Ascending aorta (tissue), 2 donors: ENCODE measurements at regions not wholly inside any gene's neighbourhood (a gene's known extent, or its start where the extent isn't known, plus 50 kb on each side); places are given as distances from the start of the nearest gene placed in this dataset.
"Not testable (repeated sequence)": the region's sequence is repeated elsewhere in the genome, so short reads cannot be mapped to it uniquely, and the experiment has no call there.

Experiments
- DNase-seq, 2 donors: peaks; one replicate each; pipeline ENCODE4 v3.0.0-alpha.2; 2019; ENCODE audit warnings: low spot score in 2 of 2
- H3K27ac ChIP-seq, 2 donors: fragments of 200-600 bp; sonication (generic); one replicate each; pipeline ENCODE4 v1.5.1; 2016 to 2017; ENCODE audit warnings: mild to moderate bottlenecking in 1 of 2
- H3K27me3 ChIP-seq: fragments of 200-600 bp; sonication (generic); one replicate; pipeline ENCODE4 v1.5.1; 2017
- H3K36me3 ChIP-seq, 2 donors: fragments of 200-600 bp; sonication (generic); one replicate each; pipeline ENCODE4 v1.5.1; 2016
- H3K4me1 ChIP-seq, 2 donors: fragments of 200-600 bp; sonication (generic); one replicate each; pipeline ENCODE4 v1.5.1; 2016 to 2017; ENCODE audit warnings: mild to moderate bottlenecking in 1 of 2
- H3K4me3 ChIP-seq, 2 donors: fragments of 200-600 bp; sonication (generic); one replicate each; pipeline ENCODE4 v1.5.1; 2016 to 2017; ENCODE audit warnings: mild to moderate bottlenecking in 1 of 2
- H3K9me3 ChIP-seq, 2 donors: fragments of 200-600 bp; sonication (generic); one replicate each; pipeline ENCODE4 v1.5.1; 2016
- intact Hi-C: fragments of 100-400 bp; cut with DNase I; formaldehyde crosslinking; loops from one replicate; pipeline ENCODE4 v1.15.1; 2023
- TF ChIP-seq, protein P1 (sequence below), 3 experiments: fragments of 200-600 bp in 2 of 3; fragments of 450-650 bp in 1 of 3; sonication (generic) in 2 of 3; IDR thresholded peaks; one replicate each; pipeline ENCODE4 v1.5.1; 2016 to 2019; ENCODE audit warnings: antibody characterized with exemption in 3 of 3, mild to moderate bottlenecking in 1 of 3, moderate library complexity in 1 of 3

DNA sequence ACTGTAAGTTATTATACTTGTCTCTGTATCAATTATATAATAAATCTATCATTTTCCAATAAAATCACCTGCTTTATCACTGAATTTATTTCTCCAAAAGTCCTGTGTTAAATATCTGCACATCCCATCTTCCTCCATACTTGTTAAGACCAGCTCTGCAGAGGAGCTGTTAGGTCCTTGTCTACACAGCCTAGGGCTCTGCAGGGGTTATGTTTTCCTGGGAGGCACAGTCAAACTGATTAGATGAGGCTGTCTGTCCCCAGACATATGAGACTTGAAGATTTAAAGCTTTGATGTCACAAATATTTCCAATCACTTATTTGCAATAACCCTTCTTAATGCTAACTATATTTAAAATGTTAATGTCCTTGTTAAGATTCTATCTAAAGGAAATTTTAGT is 446.8 kb downstream of the TRAM1L1 start:
- no peaks in the 10 kb centered on the region for H3K9me3 ChIP-seq
- H3K27ac ChIP-seq, result no peak overlapping the region
- H3K36me3 ChIP-seq, result no peaks in the 10 kb centered on the region
- H3K27me3 ChIP-seq, result no peaks in the 10 kb centered on the region
- intact Hi-C loops, result no loop called here
- no peak overlapping the region for H3K4me3 ChIP-seq
- TF ChIP-seq, protein P1, sequence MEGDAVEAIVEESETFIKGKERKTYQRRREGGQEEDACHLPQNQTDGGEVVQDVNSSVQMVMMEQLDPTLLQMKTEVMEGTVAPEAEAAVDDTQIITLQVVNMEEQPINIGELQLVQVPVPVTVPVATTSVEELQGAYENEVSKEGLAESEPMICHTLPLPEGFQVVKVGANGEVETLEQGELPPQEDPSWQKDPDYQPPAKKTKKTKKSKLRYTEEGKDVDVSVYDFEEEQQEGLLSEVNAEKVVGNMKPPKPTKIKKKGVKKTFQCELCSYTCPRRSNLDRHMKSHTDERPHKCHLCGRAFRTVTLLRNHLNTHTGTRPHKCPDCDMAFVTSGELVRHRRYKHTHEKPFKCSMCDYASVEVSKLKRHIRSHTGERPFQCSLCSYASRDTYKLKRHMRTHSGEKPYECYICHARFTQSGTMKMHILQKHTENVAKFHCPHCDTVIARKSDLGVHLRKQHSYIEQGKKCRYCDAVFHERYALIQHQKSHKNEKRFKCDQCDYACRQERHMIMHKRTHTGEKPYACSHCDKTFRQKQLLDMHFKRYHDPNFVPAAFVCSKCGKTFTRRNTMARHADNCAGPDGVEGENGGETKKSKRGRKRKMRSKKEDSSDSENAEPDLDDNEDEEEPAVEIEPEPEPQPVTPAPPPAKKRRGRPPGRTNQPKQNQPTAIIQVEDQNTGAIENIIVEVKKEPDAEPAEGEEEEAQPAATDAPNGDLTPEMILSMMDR (IDR thresholded peaks at IDR 0.05), result no peak
- no peaks in the 10 kb centered on the region for H3K4me1 ChIP-seq
- no peak for DNase-seq

DNA sequence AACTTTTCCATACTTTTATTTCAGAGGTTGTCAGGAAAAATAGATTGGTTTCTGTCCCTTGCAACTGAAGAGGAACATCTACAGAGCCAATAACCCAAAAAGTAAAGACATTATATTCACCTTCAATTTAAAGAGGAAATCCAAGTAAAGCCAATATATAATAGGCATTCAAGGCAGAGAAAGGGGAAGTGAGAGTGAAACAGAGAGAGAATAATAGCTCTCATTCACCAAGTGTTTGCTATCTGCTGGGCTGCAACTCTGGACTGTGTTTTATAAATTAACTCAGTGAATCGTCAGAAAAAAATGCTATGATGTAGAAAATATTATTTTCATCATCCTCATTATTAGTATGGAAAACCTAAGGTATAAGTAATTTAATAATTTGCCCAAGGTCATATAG is 448.5 kb downstream of the TRAM1L1 start:
- no peaks in the 10 kb centered on the region for H3K27me3 ChIP-seq
- intact Hi-C loops, result no loop called here
- no peak overlapping the region for H3K4me3 ChIP-seq
- no peak overlapping the region for H3K27ac ChIP-seq
- TF ChIP-seq, protein P1 (IDR thresholded peaks at IDR 0.05), result no peak
- no peaks in the 10 kb centered on the region for H3K4me1 ChIP-seq
- no peak for DNase-seq
- H3K36me3 ChIP-seq, result no peaks in the 10 kb centered on the region
- no peaks in the 10 kb centered on the region for H3K9me3 ChIP-seq

DNA sequence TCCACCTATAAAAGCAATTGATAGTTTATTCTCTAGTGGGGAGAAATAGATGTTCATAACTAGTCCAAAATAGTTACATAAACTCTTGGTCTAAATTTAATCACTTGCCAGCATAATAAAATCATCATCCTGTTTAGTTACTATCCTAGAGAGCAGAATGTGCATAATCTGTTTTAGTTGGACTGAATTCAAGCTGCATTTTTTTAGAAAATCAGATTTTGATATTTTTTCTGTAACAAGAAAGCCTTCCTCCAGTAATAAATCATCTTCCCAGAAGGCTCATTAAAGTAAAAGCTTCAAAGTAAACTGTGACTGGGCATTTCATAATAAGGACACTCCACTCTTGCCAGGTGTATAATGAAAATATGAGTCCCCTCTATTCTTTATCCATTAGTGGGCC is 453.1 kb downstream of the TRAM1L1 start:
- Histone ChIP-seq H3K4me3 (no peak overlapping the region), H3K36me3 (no peaks in the 10 kb centered on the region), H3K27ac (no peak overlapping the region), H3K27me3 (no peaks in the 10 kb centered on the region), H3K9me3 (no peaks in the 10 kb centered on the region), H3K4me1 (no peaks in the 10 kb centered on the region)
- DNase-seq, result no peak
- intact Hi-C loops, result no loop called here
- TF ChIP-seq, protein P1 (IDR thresholded peaks at IDR 0.05), result no peak

DNA sequence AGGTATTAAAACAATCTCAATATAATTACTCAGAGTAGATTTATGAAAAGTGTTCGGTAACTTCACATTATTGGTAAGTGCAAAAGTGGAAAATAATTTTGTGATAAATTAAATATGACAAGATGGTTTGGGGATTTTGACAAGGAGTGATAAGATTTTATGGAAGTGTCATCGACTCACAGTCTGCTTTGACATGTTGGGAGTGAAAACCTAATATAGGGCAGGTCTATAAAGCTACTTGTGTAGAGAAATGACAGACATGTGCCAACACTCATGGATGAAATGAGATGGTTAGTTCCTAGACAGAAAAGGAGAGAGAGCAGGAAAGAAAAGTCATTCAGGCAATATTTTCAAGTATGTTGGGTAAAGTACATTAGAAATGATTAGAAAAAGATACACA is 456.8 kb downstream of the TRAM1L1 start:
- Histone ChIP-seq H3K27ac (no peak overlapping the region), H3K4me3 (no peak overlapping the region), H3K4me1 (no peaks in the 10 kb centered on the region), H3K27me3 (no peaks in the 10 kb centered on the region), H3K9me3 (no peaks in the 10 kb centered on the region), H3K36me3 (no peaks in the 10 kb centered on the region)
- TF ChIP-seq, protein P1 (IDR thresholded peaks at IDR 0.05), result no peak
- no peak for DNase-seq
- intact Hi-C loops, result no loop called here

DNA sequence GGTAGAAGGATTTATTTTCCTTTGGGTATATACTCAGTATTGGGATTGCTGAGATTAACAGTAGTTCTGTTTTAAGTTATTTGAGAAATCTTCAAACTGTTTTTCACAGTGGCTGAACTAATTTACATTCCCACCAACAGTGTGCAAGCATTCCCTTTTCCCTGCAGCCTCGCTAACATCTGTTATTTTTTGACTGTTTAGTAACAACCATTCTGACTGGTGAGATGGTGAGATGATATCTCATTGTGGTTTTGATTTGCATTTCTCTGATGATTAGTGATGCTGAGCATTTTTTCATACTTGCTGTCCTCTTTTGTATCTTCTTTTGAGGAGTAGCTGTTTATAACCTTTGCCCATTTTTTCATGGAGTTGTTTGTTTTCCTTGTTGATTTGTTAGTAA is 457.8 kb downstream of the TRAM1L1 start:
- H3K4me3 ChIP-seq, result no peak overlapping the region

DNA sequence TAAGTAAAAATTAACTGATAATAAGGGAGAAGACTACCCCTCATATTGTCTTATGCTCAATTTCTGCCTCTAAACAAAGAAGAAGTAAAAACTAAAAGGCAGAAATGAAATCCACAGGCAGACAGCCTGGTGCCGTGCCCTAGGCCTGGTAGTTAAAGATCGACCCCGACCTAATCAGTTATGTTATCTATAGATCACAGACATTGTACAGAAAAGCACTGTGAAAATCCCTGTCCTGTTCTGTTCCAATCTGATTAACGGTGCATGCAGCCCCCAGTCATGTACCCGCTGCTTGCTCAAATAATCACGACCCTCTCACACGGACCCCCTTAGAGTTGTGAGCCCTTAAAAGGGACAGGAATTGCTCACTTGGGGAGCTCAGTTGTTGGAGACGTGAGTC is 465.9 kb downstream of the TRAM1L1 start:
- intact Hi-C loops, H3K9me3 ChIP-seq, H3K27me3 ChIP-seq, H3K4me3 ChIP-seq, H3K27ac ChIP-seq, H3K4me1 ChIP-seq, DNase-seq, H3K36me3 ChIP-seq: not testable (repeated sequence)

More for the DNA sequence above, 457.8 kb downstream of the TRAM1L1 start:
- Histone ChIP-seq H3K36me3 (no peaks in the 10 kb centered on the region), H3K27ac (no peak overlapping the region), H3K4me1 (no peaks in the 10 kb centered on the region), H3K27me3 (no peaks in the 10 kb centered on the region), H3K9me3 (no peaks in the 10 kb centered on the region)
- DNase-seq, result no peak
- TF ChIP-seq, protein P1 (IDR thresholded peaks at IDR 0.05), result no peak
- intact Hi-C loops, result no loop called here
